ENCODE measurements at regions not wholly inside any gene's neighbourhood (a gene's known extent, or its start where the extent isn't known, plus 50 kb on each side); places are given as distances from the start of the nearest gene placed in this dataset.

DNA sequence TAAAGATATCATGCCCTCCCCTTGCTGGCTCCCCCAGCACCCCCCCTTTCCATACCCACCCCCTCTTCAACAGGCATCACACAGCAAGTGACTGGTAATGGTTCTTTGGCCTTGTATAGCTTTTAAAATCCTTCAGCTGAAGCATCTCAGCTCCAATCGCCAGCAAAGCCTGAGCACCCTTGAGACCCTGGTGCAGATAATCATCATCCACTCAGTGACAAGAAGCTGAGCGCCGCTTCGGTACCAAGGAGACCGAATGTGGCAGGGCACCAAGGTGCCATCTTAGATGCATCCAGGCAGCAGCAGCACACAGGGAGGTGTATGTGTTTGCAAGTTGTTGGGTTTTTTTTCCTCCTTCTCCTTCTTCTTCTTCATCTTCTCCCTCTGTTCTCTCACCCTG lies 232.7 kb downstream of the BCL11A start:
- no peak for DNase-seq (ENCODE audit: low read depth in 2 of 2)

- no peak for DNase-seq (ENCODE audit: low read depth in 2 of 2)
Observed at GRCh38 chr2:60319031-60319547, 234.4 kb downstream of the BCL11A start.

GRCh38 chr2:60318544-60318943 lies 234.9 kb downstream of the BCL11A start:
- DNase-seq (ENCODE audit: low read depth in 2 of 2) = no peak

DNA sequence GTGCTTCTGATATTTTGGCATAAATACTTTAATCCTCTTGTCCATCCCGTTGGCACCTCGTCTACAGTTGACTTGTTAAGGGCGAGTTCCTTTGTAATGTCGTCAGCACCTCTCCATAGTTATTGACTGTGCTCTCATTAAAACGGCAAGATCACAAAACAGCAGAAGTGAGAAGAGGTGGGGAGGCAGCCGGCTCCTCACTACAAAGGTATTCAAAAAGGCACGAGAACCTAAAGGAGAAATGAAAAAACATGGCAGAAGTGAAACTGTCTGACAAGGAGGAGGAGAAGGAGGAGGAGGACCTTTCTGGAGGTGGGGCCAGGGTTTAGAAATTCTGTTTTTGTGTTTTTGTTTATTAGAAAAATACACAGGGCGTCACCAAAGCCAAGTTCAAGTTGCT lies 235.6 kb downstream of the BCL11A start:
- no peak for DNase-seq (ENCODE audit: low read depth in 2 of 2)

- DNase-seq (ENCODE audit: low read depth in 2 of 2) = no peak
Observed at GRCh38 chr2:60317034-60317386, 236.4 kb downstream of the BCL11A start.

GRCh38 chr2:60316381-60317033 lies 236.9 kb downstream of the BCL11A start:
- no peak for DNase-seq (ENCODE audit: low read depth in 2 of 2)

- DNase-seq (ENCODE audit: low read depth in 2 of 2) = no peak
Observed at GRCh38 chr2:60313470-60314172, 239.8 kb downstream of the BCL11A start.

- no peak for DNase-seq (ENCODE audit: low read depth in 2 of 2)
Observed at GRCh38 chr2:60312618-60313017, 240.8 kb downstream of the BCL11A start.

GRCh38 chr2:60311524-60311923 lies 241.9 kb downstream of the BCL11A start:
- DNase-seq (ENCODE audit: low read depth in 2 of 2) = no peak

DNA sequence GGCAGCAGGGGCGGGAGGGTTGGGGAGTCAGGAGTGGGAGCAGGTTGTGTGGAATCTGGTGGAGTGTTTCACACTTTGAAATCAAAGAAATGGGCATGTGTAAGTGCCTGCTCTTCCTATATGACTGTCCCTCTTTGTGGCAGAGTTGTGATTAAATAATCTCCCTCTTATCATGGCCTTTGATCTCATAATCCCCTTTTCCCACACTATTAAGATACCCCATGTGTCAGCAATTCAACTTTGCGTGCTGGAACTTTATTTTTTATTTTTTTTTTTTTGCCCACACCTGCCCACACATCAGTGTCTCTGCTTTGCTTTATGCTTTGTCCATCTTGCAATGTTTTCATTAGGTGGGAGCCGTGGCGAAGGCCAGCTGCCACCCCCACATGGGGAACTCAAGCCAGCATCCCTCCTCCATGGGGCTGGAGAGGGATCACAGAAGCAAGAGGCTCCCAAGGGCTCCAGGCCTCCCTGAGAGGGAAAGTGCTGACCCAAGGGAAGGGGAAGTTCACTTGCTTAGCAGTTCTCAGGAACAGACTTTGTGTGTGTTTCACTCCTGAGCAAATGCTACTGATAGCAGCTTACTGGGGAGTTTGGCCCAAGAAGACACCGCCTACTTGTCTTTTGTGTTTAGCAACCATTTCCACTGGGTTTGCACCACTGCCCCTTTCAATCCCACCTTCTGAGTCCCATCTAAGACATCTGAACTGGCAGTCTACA lies 243.4 kb downstream of the BCL11A start:
- no peak for DNase-seq (ENCODE audit: low read depth in 2 of 2)

- DNase-seq (ENCODE audit: low read depth in 2 of 2) = no peak
Observed at GRCh38 chr2:60309336-60309735, 244.1 kb downstream of the BCL11A start.

DNA sequence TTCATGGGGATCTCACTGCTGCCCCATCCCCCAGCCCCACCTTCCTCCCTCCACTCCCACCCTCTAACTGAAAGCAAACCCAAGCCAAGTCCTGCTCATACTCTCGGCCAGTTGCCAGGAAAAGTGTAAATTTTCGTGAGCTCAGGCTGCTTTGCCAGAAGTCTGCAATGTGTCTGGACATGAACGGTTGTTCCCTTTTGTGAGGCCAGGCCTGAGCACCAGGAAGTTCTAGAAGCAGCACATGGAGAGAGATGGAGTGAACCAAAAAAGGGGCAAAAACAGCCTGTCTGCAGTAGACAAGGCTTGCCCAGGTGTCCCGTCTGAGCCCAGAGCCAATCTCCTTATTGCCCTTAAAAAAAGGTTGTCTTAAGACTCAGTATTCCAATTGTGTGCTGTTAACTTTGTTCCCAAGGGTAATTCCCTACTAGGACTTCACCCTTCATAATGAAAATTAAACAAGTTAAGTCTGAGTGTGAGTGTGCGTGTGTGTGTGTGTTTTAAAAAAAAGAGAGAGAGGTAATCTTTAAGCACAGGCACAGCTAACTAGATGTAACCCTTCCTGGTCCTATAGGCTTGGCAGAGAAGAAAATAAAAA lies 247.1 kb downstream of the BCL11A start:
- DNase-seq (ENCODE audit: low read depth in 2 of 2) = no peak

DNA sequence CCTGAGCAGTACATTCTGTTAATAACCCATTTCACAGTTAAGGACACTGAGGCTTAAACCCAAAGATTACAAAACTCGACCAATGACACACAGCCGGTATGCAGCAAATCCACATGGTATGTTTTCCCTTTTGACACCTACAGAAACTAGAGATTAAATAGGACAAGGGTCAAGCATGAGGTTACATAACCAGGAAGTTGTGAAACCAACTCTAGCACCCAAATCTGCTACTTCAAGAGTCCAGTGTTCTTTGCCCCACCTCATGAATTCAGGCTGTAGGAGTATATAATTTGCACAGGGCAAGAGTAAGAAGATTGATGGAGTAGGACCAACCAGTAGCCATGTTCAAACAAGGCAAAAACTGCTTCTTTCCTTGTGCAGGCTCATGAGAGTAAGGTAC lies 249.8 kb downstream of the BCL11A start:
- no peak for DNase-seq (ENCODE audit: low read depth in 2 of 2)

GRCh38 chr2:60302377-60303126 lies 250.9 kb downstream of the BCL11A start:
- DNase-seq (ENCODE audit: low read depth in 2 of 2) = no peak

- no peak for DNase-seq (ENCODE audit: low read depth in 2 of 2)
Observed at GRCh38 chr2:60301726-60302125, 251.7 kb downstream of the BCL11A start.

GRCh38 chr2:60299179-60299578 lies 254.3 kb downstream of the BCL11A start:
- DNase-seq (ENCODE audit: low read depth in 2 of 2) = no peak

GRCh38 chr2:60298006-60298696 lies 255.3 kb downstream of the BCL11A start:
- DNase-seq (ENCODE audit: low read depth in 2 of 2) = no peak

DNA sequence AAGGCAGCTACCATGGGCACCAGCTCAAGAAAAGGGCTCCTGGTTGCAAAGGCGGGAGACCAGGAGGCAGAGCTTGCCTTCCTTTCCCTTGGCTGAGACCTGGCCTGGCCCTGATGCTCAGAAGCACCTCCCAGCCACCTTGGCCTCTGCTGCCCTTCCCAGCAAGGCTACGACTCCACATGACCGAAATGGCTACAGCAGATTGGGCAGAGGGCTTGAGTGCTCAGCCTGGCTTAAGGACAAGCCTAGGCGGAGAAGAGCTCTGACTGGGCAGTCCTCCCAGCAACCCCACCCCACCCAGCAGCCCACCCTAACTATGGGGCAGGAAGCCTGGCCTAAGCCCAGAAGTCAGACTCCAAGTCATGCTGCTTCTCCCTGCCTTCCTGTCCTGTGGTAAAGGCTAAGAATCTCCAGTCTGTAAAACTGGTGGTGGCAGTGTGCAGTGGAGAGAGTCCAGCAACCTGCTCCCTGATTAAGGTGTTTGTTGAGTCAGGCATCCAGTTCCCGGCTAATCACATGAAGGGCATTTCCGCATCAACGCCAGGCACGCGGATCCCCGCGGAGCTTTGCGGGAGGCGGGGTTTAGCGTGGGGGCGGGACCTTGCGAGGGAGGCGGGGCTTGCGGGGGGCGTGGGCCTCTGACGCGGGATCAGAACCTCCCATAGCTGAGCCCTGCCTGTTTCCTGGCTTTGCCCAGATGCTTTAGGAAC lies 256.0 kb downstream of the BCL11A start:
- no peak for DNase-seq (ENCODE audit: low read depth in 2 of 2)

- no peak for DNase-seq (ENCODE audit: low read depth in 2 of 2)
Observed at GRCh38 chr2:60296219-60296955, 257.1 kb downstream of the BCL11A start.

DNA sequence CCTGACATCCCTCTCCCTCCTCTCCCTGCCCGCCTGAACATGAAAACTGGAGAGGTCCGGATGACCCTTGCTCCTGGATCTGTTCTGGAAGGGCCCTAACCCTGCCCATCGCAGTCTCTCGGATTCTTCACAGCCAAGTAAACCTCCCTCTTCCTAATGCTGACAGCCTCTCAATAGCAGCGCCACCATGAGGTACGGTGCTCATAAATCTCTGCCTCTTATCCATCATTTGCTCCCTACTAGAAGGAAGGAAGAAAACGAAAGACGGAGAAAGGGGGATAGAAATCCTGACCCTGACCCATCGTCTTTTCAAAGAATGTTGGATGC lies 257.9 kb downstream of the BCL11A start:
- DNase-seq (ENCODE audit: low read depth in 2 of 2) = no peak
